Mucosa of gallbladder (tissue), 1 donor: ENCODE measurements at regions not wholly inside any gene's neighbourhood (a gene's known extent, or its start where the extent isn't known, plus 50 kb on each side); places are given as distances from the start of the nearest gene placed in this dataset.

ENCODE experiments used
- DNase-seq: peaks from one replicate; pipeline ENCODE4 v3.0.0-alpha.2; 2020; ENCODE audit warnings: low spot score
- donor health status: DM: no; HTN: no; CAD: no.

DNA sequence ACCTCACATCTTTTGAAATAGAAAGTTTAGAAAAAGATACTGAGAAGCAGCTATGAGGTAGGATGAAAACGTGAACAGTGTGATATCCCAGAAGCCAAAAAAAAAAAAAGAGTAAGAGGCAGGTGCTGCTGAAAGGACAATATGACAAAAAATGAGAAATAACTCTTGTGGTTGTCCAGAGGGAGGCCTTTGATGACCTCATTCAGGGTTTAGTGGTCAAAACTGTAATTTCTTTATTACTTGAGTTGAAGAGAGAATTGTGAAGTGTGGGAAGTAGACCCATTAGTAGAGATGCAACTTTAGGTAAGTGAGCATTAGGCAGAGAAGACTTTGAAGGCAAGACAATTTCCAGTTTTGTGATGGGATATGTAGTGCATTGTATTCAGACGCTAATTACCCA is 1306.3 kb upstream of the ACO1 start:
- no peak for DNase-seq

DNA sequence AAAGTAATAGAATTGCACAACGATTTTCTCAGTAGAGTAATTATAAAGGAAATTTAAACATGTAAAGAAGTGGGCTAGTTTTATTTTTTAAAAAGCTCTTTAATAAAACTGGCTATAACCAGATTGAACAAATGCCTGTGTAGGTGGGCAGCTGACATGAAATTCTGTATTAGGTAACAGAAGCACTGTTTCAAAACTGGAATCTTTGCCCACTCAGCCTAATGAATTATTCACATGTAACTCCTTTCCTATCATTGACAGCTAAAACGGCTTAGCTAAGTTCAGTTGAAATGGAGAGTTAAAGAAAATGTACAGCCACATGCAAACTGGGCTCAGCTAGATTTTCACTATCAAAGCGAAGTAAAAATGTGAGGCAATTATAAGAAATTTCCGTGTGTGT is 1300.1 kb upstream of the ACO1 start:
- DNase-seq, result no peak

DNA sequence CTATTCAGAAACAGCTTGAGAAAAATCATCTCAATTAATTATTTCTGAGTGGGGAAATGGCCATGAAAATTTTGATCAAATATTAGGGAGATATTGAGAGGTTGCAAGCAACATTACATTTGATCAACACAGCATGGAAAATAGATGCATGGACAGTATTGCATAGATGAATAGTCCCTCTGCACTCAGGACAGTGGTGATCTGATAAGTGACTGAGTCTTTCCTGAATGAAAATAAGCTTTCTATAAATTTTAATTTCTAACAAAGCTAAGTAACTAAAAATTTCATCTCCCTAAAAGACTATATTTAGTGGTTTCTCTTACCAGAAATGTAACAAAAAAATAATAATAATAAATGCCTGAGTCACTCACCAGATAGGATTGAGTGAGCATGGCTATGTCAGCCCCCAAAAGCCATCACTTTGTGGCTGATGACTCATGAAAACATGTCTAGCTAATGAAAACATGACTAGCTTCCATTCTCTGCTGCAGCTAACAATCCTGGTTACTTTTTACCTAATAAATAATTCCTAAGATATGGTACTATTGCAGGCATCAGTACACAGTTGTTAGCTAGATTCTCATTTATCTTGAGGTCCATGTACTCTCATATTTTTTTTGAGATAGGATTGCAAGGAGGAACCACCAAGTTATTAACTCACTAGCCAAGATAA is 1294.8 kb upstream of the ACO1 start:
- no peak for DNase-seq

DNA sequence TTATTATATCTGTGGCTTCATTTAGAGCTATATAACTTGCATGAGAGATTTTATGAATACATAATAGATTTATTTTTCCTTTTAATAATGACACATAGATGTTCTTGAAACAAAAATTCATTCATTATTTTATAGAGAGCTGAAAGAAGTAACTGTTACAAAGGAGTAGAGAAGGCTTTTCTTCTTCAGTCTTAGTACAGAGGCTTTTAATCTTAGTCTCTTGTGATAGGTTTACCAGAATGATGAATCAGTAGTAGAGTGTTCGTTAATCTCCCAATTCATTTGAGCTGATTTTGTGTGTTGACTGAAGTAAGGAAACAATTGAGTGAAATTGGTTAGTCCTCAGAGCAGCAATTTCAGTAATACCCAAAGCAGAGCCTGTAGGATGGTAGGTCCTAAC is 1284.1 kb upstream of the ACO1 start:
- DNase-seq, result no peak

DNA sequence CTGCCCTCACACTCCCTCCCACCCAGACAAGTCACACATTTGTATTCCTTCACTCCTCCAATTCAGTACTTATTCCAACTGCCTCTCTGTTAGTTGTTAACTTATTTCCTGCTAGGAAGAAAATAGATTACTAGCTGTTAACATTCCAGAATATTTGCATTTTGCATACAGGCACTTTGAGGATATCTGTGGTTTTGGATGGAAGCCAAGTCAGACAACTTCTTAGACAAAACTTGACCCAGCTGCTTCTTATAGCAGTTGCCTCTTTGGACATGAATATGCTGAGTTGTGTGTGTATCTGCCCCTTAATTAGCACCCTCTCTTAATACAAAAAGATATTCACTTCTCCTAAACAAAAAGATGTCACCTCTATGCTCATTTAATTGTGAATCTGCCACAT is 1280.6 kb upstream of the ACO1 start:
- DNase-seq, result no peak

DNA sequence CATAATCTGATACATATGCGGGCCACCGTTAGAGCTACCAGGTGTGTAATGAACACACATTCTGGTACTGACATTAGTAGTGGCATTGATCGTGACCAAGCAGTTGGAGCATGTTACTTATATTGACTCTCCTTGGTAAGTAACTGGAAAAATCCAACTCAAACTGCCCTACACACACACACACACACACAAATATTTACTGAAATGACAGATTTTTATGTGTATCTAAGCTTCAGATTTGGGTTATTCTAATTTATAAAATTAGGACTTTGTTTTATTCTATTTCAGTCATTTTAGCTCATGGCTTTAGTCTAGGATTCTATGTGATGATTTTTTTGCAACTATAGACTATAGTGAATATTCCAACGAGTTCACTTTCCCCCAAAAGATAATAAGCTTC is 1280.2 kb upstream of the ACO1 start:
- DNase-seq, result no peak

DNA sequence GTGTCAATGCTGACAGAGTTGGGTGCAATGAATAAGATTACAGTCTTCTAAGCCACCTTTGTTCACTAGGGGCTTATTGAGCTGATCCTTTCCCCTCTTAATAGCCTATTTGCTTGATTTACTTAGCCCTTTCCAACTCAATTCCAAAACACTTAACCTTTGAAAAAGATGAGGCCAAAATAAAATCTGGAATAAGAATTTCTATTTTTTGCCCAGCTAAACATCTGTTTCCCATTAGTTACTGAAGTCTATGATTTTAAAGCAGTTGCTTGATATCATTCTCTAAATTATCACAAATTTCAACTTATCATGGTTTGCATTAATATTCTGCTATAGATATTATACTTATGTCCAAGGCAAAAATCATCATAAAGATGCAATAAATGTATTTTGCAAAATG is 1272.0 kb upstream of the ACO1 start:
- no peak for DNase-seq

DNA sequence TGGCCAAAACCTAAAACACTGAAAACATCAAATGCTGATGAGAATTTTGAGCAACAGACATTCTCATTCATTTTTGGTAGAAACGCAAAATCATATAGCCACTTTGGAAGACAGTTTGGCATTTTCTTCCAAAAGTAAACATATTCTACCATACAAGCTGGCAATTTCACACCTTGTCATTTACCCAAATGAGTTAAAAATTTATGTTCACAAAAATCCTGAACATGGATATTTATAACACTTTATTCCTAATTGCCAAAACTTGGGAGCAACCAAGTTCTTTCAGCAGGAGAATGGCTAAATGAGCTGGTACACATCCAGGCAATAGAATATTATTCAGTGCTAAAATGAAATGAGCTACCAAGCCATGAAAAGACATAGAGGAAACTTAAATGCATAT is 1270.1 kb upstream of the ACO1 start:
- no peak for DNase-seq

DNA sequence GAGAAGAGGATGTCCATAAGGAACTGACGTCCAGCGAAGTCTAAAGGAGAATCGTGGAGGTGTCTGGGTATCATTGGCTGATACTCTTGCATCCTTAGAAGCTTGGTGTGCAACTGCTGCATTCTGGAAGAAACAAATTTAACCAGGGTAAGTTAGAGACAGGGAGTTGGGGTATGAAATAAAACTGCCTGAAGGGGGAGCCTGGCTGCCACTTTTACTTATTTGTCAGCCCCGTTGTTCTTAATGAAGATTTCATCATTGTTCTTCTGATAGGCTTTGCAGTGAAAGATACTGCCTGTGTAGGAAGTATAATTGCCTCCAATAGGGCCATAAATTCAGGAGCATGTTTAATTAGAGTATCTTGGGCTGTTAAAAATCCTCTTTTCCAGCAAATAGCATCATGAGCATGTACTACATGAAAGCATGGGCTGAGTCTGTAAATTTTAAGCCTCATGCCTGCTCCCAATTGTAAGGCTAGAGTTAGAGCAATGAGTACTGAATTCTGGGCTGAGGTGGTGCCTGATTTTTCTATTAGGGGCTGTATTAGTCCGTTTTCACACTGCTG is 1264.5 kb upstream of the ACO1 start:
- DNase-seq, result peak; percentile 19

DNA sequence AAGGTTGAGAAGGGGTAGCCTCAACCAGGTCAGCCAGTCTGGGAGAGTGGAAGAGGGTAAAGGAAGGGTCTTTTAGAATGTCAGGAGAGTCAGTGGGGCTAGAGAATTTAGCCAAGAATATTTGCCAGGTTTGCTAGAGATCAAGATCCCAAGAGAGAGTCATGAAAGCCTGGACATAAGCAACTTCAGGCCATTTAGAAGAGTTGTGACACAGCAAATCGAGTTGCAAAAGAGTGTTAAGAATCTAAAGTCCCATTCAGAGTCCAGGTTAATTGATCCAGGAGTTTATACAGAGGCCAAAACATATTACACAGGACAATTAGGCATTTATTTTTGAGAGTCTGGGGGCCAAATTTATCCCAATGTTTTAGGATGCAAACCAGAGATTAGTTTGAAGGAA is 1260.1 kb upstream of the ACO1 start:
- no peak for DNase-seq

DNA sequence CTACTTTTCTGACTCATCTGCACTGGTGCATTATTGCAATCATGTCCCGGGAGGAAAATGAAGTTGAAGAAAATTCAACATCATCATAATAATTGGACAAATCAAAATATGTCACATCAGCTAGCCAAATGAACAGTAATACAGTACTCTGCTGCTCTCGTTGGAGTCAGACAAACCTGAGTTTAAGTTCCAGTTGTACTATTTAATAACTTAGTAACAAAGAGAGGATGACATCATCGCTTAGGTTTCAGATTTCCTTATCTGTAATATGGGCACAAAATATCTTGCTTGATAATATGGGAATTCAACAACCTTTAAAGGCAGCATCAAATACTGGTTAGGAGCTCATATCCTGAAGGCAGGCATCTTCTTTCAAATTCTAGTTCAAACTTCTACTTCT is 1248.9 kb upstream of the ACO1 start:
- DNase-seq, result no peak

DNA sequence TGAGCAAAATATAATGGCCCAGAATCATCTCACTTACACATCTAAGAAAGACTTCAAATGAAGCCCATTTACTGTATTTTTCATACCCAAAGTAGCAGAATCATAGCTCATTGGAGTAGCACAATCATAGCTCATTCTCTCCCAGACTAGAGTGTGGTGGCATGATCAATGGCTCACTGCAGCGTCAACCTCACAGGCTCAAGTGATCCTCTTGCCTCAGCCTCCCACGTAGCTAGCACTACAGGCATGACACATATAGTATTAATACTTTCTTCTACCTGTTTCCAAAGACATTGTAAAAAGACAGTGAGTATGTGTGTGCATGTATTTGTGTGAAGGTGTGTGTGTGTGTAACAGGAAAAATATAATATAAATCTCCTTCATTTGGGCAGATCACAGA is 1247.9 kb upstream of the ACO1 start:
- no peak for DNase-seq

DNA sequence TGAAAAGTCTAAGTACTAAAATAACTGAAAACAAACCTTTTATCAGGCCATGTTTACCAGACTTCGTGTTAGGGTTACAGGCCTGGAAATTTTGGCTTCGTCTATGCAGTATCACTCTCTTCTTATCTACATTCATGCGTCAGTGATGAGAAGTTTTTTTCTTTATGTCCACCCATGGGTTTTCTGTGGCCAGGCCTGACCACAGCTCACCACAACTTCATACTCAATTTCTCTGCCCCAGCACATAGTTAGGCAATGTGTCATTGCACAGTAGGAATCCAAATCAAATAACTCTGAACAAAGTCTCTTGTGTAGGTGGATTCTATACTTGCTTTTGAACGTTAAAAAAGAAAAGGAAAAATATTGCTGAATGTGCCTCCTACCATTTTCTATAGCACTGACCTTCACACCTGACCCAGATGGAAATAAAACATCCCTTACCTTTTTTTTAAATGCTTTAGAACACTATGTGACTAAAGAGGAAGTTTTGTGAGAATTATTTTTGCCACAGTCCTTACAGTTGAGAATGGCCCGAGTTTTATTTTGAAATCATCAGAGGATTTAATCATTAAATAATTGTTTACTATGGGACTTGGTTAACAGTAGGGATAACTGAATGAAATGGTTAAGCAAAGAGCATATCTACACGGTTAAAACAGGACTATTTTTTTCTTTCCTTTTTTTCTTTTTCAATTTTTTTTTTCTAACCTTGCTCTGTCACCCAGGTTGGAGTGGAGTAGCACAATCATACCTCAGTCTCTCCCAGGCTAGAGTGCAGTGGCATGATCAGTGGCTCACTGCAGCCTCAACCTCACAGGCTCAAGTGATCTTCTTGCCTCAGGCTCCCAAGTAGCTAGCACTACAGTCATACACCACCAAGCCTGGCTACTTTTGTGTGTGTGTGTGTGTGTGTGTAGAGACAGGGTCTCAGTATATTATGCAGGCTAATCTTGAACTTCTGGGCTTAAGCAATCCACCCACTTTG is 1247.0 kb upstream of the ACO1 start:
- no peak for DNase-seq

DNA sequence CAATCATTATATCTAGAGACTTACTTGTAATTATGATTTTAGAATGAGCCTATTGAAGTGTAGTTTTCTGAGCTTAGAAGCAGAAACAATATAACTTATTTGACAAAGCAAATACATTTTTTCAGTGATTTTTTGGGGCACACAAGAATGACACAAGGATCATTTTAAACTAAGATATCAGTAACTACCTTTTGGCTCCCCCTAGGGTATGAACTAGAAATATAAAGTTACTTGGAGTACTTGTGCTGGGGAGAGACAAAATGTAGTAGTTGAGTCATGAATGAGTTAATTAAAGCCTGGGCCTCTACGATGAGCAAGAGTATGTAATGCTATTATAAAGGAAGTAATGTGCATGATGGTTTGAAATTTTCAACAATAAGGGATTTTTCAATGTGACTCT is 1244.1 kb upstream of the ACO1 start:
- DNase-seq, result no peak

DNA sequence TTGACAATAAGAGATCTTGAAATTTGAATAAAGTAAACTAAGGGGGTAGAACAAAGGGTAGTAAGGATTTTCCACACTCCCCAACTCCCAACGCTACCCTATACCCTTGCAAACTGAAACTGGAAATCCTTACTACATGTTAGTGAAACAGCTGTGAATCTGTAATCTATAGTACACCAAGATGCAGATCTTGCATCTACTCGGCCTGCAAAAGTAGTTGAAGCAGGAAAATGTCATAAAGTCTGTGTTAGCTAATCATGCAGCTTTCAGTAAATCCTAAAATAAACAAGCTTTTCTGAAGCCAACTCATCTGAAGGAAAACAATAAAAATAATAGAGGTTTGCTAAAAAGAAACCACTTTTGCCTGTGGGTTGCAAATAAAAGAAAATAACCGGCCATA is 1242.0 kb upstream of the ACO1 start:
- DNase-seq, result no peak

DNA sequence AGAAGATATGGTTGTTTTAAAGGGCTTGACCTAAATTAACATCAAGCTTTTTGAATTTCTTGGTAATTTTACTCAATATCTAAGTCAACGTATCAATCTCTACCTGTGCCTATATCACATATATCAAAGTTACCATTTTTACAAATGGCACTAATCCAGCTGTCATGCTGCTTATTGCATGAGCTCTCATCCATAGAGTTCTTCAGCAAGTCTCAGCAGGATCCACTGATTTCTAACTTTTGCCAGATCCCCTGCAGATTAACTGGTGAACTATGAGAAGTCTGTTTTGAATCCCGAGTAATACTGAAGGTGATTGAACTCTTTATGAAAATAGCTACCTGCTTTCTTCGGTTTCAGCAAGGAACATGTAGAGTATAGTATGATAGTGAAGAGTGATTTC is 1239.8 kb upstream of the ACO1 start:
- no peak for DNase-seq

DNA sequence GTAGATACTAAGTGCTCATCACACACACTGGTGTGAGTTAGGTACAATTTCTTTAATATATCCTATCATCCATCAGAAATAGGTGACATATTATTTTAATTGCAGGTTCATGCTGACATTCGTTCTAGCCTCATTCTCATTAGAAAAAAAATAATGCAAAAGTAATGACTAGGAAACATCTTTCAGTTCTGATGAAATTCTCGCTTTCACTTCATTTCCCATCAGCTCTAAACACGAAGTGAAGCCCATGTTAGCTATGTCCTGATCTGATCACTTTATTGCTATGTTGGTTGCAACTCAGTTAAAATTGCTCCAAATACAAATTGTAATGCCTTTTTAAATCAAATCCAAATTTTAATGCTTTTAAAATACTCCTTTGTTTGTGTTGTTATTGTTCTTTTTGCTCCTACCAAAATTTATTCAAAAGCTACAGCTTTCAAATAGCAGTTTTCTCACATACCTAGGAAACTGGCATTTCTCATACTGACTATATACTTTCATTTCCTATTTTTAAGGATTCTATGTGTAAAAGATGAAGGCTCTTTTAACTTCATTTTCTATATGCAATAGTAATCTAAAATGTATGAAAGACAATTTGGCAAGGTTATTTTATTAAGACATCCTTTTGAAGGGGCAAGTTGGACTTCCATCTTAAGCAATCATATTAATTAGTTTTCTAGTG is 1237.8 kb upstream of the ACO1 start:
- DNase-seq, result no peak

DNA sequence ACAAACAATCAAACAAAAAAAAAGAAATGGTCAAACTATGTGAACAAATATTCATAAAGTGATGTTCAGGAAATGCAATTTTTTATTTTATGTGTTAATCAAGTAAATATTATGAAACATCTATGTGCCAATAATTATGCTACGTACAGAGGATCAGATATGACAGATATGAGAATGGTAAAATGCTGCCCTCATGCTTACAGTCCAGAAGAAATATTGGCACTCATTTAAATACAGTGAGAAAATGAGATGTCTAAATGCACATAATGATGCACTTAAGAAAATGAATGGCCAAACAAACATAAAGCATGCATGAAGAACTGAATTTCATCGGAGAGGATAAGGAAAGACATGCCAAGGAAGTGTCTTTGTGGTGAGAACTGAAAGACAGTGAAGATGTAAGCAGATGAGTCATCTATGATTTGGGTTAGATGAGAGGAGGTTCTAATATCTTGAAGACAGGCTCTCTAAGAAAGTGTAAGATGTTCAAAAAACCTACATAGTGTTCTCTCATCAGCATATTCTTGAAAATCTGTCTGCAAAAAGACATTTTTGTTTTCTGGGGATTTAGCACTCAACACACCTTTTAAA is 1231.1 kb upstream of the ACO1 start:
- DNase-seq, result no peak

DNA sequence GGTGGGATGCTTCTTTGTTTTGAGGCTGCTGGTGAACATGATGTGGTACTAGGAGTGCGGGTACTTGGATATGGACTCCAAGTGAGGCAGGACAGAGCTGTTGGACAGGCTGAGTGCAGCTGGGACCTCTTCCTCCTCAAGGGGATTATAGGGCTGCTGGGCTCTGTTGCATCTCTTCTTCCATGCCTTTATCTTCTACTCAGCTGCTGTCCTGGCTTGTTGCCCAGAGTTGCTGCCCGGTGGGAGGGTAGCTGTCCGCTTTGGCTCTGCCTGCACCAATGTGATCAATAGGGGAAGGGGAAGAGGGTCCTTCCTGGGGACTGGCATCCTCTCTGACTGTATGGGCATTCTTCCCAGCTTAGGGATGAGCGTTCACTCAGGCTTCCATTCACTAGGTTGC is 1217.9 kb upstream of the ACO1 start:
- DNase-seq, result no peak

DNA sequence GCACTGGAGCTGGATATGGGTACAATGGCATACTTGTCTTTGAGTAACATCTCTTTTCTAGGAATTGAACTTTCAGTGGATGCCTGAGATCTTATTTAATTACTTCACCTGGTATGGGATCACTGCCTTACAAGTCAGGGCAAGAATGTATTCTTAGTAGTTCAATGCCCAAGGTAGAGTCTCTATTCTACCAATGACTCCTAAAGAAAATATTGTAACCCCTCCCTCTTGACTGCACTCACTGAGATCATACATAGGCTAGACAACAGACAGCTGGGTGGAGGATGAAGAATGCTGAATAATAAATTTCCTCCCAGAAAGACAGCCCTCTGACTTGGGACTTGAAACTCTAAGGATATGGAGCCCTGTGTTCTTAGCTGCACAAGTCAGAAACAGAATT is 1216.3 kb upstream of the ACO1 start:
- no peak for DNase-seq

DNA sequence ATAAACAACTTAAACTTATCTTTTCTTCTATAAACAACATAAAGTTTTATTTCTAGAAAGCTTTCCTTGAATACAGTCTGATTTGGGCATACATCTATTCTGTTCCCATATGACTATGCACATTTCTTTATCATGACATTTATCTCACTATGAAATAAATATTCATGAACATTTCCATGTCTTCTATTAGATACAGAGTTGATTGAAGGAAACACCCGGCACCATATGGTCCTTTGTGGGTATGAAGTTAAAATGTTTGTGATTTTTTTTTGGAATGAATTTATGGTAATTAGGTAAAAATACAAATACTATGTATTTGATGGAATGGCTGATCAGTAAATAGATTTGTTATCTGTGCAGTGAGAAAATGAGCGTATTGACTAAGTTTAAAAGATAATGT is 1209.8 kb upstream of the ACO1 start:
- no peak for DNase-seq

DNA sequence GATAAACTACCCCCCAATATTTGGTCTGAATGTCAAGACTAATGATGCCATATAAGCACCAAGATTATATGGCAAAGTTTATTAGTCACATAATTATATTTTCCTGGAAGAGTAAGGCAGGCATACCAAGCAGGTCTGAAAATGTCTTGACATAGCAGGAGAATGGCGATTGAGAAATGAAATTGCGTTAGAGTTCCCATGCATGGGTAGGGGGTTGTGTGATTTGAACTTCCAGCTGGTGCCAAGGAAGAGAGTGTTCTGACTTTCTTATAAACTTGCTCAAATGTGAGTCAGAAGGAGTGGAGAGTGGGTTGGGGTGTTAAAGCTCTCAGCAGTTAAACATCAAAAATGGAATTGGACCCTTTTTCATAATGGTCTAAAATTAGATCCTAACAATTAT is 1200.6 kb upstream of the ACO1 start:
- no peak for DNase-seq
